Peyer's patch (tissue), 4 donors: ENCODE measurements at regions not wholly inside any gene's neighbourhood (a gene's known extent, or its start where the extent isn't known, plus 50 kb on each side); places are given as distances from the start of the nearest gene placed in this dataset.

Source experiments
- CTCF ChIP-seq, 6 experiments: fragments of 450-650 bp in 4 of 6; fragments of 200-600 bp in 2 of 6; sonication (generic) in 1 of 6; IDR thresholded peaks; one replicate each; pipeline ENCODE4 v1.5.1; 2017 to 2019; ENCODE audit warnings: antibody characterized with exemption in 6 of 6, mild to moderate bottlenecking in 3 of 6, moderate library complexity in 1 of 6
- POLR2A ChIP-seq, 2 donors: fragments of 450-650 bp; IDR thresholded peaks; one replicate each; pipeline ENCODE4 v1.5.1; 2017; ENCODE audit warnings: antibody characterized with exemption in 2 of 2, mild to moderate bottlenecking in 2 of 2, moderate library complexity in 2 of 2

GRCh38 chr1:5364591-5364990 lies 627.6 kb downstream of the NPHP4 start:
- TF ChIP-seq POLR2A (IDR thresholded peaks at IDR 0.05) = no peak
- TF ChIP-seq CTCF (IDR thresholded peaks at IDR 0.05) = no peak
